GM21786 (cell line): ENCODE measurements at regions not wholly inside any gene's neighbourhood (a gene's known extent, or its start where the extent isn't known, plus 50 kb on each side); places are given as distances from the start of the nearest gene placed in this dataset.

Experiments used
- ATAC-seq: cut with Tn5 transposase; IDR thresholded peaks from one replicate; pipeline ENCODE4 v1.9.1; 2021; ENCODE audit not compliant: unreplicated experiment

DNA sequence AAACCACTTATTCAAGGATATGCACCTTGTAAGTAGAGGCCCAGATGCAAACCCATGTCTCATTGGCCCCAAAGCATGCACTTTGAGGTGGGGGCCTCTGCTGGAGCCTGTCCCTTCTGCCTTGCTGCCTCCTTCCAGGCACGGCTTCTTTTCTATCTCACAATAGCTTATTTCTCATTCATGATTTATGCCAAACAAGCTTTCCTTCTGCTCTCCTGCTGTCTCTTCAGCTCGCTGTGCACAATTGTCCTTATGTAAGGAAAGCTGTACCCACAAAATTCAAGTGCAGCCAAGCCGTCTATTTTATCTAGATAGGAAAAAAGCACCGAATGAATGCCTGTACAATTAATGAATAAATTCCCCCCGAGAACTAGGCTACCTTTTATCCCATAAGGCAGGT lies 124.8 kb upstream of the PACRGL start:
- no peak for ATAC-seq

DNA sequence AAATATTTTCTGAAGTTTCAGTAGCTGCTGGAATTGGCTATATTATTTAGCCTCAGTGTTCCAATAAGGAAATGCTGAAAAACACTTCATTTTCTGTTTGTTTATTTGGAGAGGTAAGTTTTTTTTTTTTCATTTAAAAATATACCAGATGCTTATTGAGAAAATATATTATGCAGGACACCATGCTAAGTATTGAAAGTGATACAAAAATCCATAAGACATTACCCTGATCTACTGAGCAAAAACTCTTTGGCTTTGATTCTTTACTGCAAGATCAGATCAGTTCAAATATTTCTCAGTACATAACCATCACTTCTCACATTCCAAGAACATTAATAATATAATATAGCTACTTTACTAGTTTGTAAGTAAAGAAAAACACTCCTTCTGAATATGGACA lies 123.4 kb upstream of the PACRGL start:
- no peak for ATAC-seq

- no peak for ATAC-seq
Measured at GRCh38 chr4:20577702-20578101, 122.6 kb upstream of the PACRGL start.

- ATAC-seq: no peak
Measured at GRCh38 chr4:20580907-20581306, 119.4 kb upstream of the PACRGL start.

- no peak for ATAC-seq
Measured at GRCh38 chr4:20589436-20589835, 110.8 kb upstream of the PACRGL start.

- ATAC-seq: no peak
Measured at GRCh38 chr4:20590849-20591248, 109.4 kb upstream of the PACRGL start.

DNA sequence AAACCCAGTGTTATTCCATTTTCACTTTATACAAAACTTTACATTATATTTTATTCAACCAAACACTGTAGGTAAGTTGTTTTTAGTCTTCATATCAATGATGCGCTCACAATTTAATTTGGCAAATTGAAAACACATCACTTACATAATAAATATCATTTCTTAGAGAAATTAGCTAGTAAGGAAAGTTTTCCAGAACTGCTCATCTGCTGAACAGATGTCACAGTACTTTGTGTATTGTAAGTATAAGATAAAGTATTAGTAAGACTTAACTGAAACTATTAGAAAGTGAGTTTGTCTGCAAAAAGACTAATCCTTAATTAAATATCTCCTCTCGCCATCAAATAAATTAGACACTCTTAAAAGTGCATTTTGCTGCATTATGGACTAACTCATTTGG lies 108.7 kb upstream of the PACRGL start:
- no peak for ATAC-seq

DNA sequence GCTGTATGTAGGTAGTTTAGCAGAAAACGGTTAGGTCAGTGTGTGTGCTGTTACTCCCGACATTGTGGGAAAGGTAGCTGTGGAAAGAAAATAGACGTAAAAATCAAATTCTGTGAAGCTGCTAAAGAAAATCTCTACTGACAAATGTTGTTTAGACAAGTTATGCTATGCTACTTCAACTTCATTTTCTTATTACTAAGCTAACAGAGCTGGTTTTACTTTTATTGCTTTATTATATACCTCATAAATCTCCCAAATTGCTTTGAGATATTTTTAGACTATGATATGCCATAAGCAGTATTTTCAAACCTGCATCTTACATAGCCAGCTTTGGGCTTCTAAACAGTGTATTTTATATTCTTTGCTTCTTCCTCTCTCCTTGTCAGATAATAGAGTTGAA lies 108.2 kb upstream of the PACRGL start:
- no peak for ATAC-seq

DNA sequence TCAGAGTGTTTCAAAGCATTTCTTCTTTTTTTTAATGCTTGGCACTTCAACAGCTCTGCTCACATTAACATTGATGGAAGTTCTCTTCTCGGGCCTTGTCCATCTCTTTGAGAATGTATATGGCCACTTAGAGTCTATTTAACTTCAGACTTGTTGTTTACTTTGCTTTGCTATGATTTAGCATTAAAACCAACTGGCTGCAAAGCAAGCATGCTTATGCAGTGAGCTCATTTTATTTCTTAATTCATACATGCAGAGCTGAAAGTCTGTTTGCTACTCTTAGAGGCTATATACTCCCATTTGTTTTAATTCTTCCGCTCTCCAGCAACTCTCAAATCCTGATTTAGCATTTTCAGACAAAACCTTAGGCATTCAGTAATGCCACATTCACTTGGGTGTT lies 107.6 kb upstream of the PACRGL start:
- no peak for ATAC-seq

DNA sequence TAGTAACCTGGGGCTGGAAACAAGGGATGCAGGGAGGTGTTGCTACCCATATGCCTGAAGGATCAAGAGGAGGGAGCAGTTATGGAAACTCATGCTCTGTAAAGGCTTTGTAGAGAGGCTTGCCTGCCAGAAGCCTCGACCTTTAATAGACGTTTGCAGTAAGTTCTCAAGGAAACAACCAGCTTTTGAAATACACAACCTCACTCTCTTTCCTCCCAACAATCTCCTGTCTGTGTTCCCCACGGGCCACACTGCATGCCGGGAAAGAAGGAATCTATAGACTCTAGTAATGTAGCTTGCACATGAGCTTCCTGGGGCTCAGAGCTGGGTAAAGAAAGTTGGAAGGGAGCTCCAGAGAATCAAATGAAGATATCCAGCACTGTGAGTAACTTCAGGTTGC lies 101.6 kb upstream of the PACRGL start:
- no peak for ATAC-seq

GRCh38 chr4:20603671-20604313 lies 96.5 kb upstream of the PACRGL start:
- ATAC-seq: no peak

DNA sequence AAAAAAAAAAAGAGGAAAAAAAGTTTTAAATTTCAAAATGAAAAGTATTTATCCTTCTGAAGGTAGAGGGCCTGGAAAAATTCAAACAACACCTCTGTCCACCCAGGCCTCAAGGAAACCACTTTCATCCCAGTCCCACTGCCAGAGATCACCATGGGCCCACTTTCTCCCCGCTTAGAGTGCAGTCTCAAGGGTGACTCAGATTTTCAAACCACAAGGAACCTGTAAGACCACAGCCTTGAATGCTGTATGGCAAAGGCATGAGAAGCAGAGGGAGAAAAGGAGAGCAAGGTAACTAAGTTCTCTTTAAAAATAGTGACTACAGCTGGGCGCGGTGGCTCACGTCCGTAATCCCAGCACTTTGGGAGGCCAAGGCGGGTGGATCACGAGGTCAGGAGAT lies 87.9 kb upstream of the PACRGL start:
- ATAC-seq: no peak

GRCh38 chr4:20614816-20615215 lies 85.4 kb upstream of the PACRGL start:
- ATAC-seq: no peak

GRCh38 chr4:20615486-20616260 lies 84.6 kb upstream of the PACRGL start:
- no peak for ATAC-seq

DNA sequence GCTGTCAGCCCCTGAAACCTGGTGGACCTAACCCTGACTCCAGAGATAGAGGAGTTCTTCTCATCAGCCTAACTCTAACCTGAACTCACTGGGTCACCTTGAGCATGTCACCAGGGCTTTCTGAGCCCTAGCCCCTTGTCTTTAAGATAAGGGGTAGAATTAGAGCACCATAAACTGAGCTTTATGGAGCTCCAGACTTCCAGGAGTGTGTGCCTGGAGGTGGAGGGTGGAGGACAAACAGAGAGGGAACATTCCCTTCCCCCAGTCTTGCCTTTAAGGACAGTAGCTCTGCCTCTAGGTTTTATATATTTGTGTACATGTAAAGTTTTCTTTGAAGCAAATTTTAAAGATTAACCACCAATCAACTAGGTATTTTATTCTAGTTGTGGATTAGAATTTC lies 83.9 kb upstream of the PACRGL start:
- ATAC-seq: no peak

DNA sequence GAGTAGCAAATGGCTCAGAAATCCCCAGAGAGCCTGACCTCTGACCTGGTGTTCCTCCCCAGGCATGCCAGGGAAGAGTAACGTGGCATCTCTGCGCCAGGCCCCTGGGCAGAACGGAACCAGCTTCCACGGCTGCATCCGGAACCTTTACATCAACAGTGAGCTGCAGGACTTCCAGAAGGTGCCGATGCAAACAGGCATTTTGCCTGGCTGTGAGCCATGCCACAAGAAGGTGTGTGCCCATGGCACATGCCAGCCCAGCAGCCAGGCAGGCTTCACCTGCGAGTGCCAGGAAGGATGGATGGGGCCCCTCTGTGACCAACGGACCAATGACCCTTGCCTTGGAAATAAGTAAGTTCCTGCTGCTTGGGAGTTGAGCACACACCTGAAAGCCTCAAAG lies 83.4 kb upstream of the PACRGL start:
- no peak for ATAC-seq

DNA sequence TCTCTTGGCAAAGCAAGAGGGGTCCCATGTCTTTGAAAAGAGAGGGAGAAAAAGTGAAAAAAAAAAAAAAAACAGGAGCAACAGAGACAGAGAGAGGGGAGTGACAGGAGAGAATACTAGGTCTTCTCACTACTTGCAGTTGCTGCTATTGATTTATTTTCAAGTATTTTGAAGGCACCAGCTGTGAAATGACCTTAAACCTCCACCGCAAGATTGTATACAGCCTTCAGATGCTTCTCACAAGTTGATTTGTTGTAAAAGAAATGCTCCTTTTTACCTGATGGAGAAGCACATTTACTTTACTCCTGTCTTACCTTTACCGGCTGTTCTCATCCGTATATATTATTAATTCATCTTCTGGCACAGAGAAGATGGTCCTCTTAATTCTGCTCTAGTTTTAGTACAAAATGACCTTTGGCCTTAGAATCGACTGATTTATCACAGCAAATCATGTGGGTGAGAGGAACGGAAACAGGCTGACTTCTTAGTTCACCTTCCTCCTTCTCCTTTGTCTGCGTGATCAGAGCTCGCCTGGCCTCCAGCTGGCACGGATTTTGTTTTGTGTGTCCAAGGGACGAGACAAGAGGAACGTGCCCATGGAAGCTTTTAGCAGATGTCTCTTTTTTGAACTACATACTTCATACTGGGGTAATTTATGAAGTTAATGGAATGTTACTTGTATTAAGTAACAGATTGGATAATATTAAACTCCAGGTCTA lies 82.4 kb upstream of the PACRGL start:
- ATAC-seq: no peak

DNA sequence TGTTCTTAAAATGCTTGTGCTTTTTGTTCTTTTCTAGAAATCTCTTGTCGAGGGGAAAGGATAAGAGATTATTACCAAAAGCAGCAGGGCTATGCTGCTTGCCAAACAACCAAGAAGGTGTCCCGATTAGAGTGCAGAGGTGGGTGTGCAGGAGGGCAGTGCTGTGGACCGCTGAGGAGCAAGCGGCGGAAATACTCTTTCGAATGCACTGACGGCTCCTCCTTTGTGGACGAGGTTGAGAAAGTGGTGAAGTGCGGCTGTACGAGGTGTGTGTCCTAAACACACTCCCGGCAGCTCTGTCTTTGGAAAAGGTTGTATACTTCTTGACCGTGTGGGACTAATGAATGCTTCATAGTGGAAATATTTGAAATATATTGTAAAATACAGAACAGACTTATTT lies 81.5 kb upstream of the PACRGL start:
- no peak for ATAC-seq

- no peak for ATAC-seq
Measured at GRCh38 chr4:20621476-20621875, 78.8 kb upstream of the PACRGL start.

- ATAC-seq: no peak
Measured at GRCh38 chr4:20622701-20623100, 77.6 kb upstream of the PACRGL start.

DNA sequence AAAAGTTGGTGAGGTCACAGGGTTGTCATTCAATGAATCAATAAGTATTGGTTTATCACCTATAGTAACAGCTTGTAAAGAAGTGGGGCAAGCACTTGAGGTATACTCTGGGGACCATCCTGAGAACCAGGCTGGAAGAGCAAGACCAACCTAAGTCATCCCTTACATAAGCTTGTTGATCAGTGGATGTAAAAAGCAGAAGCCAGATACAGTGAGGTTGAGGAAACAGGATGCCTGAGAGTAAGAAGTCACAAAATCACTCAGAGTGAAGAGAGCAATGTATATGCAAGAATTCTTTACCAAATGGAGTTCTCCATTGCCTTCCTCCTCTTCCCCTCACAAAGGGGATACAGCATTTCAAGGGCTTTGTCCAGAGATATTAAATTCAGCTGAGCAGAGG lies 76.3 kb upstream of the PACRGL start:
- ATAC-seq: no peak

DNA sequence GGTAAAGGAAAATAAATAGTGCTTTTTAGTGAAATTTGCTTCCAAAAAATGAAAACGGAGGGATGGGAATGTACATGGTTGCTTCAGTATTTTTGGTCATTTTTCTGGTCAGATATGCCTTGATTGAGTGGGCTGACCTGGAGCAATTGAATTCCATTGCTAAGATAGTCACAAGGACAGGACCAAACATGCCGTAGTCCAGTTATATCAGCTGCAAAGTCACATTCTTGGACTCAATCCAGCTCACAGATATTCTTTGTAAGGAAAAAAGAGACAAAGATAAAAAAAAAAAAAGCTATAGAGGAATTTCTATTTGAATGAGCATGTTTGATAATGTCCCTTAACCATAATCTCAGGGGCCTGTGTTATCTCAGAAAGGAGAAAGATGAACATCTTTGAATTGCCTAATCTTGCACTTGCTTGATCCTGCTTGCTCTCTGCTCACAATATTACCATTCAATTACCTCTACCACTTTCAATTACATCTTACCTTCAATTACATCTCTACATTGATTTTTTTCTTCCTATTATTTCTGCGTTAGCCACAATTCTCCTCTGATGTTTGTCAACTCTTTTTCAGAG lies 75.4 kb upstream of the PACRGL start:
- no peak for ATAC-seq
